Urothelium cell line (cell line): ENCODE measurements at regions not wholly inside any gene's neighbourhood (a gene's known extent, or its start where the extent isn't known, plus 50 kb on each side); places are given as distances from the start of the nearest gene placed in this dataset.

Experiments used
- DNase-seq: peaks from one replicate; pipeline ENCODE4 v3.0.0; 2011; ENCODE audit warnings: low spot score, mixed read lengths
- FAIRE-seq: peaks from 2 replicates; lab custom pipeline; 2011; peaks lifted over from hg19 to GRCh38; lab: Jason Lieb, UNC

DNA sequence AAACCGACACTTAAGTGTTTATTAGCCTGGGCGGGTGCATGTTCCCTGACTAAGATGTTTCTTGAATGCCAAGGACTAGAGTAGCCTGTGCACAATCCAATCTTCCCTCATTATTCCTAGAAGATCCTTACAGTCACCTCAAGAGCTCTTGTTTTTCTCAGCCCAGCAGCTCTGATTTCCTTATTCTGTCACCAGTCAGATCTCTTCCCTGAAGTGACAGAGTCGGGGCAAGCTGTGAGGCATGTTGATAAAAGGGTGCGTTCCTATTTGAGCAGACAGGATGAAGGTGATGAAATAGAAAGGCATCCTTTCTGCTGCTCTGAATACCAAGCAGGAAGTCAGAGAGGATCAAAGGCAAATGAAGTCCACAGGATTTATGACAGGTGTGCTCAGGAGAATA is 125.6 kb upstream of the MCTP2 start:
- peak; percentile 28 for DNase-seq
- FAIRE-seq, result no peak

DNA sequence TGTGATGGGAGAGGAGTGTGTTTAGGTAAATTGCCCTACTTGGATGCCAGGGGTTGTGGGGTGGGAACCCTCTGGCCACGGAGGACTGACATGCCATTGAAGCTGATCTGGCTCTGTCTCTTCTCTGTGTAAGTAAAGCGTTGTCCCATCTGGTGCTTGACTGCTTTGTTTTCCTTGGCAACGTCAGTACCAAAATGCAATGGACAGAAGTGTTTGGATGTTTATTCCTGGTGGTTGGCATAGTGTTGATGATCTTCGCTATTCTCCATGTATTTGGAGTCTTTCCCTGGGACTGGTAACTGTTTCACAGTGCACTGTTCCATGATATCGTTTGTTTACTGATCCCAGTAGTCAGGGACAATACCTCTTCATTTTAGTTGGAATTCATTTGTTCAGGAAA is 130.5 kb upstream of the MCTP2 start:
- no peak for DNase-seq
- FAIRE-seq, result peak; percentile 13

DNA sequence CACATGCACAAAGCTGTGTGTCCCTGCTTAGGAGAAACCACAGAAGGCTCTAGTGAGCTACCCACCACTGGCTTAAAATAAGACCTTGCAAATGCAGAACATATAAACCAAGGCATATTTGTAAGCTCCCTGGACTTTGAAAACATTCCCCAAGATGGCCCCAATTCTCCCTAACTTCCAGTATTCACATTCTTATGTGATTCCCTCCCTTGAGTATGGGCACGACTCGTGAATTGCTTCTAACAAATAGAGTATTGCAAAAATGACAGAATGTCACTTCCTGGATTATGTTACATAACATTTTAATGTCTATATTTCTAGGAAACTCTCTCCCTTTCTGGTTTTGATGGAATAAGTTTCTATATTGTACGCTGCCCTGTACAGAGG is 131.8 kb upstream of the MCTP2 start:
- FAIRE-seq, result no peak

DNA sequence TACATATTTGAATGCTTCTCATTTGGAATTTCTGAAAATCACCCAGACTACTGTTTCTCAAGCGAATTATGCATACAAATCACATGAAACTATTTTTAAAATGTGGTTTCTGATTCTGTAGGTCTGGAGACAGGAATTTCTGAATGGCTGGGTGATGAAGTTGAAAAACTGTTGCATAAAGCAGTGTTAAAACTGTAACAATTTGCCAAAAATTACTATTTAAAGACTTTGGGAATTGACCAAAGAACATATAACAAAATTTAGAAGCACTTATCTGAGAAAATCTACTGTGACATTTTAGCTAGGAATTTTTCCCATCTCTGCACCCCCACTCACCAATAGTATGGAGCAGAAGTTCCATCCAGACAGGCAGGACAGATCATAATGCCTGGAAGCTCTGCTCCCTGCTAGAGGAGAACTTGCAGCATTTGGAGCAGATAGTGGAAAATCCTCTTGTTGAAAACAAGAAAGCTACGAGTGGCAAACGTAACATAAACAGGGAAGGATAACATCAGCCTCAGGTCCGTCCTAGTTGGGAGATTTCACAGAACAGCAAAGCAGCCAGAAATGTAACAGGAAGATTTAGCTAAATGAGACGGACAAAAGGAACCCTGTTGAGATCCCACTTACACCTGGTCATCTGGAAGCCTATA is 132.3 kb upstream of the MCTP2 start:
- DNase-seq (no peak), FAIRE-seq (no peak)

More for the DNA sequence above, 131.8 kb upstream of the MCTP2 start:
- DNase-seq, result no peak

DNA sequence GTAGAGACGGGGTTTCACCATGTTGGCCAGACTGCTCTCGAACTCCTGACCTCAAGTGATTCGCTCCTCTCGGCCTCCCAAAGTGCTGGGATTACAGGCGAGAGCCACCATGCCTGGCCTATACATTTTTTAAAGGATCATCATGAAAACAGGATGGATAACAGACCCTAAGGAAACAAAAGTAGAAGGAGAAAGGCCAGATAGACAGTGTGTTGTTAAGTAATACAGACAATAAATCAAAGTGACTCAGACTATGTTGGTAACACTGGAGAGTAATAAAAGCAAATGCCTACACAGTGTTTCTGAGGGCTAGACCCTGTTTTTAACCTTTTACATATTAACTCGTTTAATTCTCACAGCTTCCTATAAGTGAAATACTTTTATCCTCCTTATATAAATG is 133.8 kb upstream of the MCTP2 start:
- no peak for FAIRE-seq
- DNase-seq, result no peak

DNA sequence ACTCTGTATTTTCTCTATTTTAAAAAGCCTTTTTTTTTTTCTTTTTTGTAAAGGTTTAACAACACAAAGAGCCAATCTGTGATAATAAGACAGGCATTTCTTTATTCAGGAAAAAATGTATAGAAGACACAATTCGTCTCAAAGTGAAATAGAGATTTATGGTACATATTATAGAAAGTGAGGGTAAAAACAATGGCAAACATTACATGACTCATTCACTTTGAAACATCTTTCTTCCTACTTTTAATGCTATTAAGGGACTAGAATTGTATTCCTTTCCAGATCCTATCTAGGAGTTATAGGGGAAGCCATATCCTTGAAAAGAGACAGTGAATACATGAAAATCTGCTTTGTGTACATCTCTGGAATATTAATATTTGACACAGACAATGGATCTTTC is 137.1 kb upstream of the MCTP2 start:
- FAIRE-seq, result no peak
- DNase-seq, result no peak

DNA sequence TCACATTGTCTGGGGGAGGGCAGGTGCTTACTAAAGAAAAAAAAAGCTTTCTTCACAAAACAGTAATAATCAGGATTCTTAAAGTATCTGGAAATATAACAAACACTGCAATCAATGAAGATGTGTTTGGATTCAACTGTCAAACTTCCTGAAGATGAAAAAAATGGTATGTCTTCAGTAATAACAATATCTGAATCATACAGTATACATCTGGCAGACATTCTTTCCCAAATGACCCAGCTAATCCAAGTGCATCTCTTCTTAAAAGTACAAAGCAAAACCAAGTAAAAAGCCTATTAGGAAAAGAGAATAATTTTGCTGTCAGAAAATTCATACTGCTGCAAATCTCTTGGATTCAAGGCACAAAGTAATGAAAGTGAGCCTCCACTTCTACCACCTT is 145.0 kb upstream of the MCTP2 start:
- no peak for DNase-seq
- FAIRE-seq, result no peak

DNA sequence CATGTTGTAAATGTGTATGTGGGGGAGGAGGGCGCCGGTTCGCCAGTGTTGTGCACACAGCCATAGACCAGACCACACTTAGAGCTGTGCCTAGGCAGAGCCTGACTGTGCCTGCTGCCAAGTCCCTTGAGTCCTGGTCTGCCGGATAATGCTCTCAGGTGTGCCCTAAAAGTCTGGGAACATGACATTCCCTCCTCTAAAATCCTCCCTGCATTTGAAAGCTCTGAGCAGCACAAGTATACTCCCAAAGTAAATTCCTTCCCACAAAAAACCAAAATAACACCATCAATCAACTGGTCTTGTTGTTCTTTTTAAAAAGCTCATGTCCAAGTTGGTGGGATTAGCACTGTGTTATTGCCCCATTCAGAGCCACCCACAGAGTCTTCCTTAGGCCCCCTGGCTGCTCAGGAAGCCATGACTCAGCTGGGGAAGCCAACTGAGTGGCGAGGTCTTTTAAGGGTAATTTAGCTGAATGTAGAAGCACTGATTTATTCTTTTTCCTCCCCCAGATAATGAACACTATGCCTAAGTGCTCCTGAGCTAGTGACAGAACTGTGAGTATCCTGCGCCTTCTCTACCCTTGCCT is 147.8 kb upstream of the MCTP2 start:
- DNase-seq (peak; percentile 21), FAIRE-seq (no peak)

DNA sequence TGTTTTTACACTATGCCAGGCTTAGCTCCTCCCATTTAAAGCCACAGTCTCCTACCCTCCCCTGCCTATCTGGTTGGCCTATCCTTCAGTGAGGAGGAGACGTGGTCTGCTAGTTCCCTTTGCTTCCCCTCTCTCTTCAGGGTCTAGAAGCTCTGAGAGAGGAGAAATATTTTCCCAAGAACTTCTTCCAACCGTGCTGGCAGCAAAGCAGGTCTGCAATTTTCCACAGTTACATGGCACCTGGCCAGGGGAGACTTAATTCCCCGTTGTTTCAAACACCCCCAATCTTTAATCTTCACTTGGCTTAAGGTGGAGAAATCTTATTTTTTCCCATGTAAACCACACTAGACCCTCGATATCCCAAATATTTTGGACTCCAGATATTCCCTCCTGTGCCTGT is 149.5 kb upstream of the MCTP2 start:
- FAIRE-seq (no peak), DNase-seq (no peak)

DNA sequence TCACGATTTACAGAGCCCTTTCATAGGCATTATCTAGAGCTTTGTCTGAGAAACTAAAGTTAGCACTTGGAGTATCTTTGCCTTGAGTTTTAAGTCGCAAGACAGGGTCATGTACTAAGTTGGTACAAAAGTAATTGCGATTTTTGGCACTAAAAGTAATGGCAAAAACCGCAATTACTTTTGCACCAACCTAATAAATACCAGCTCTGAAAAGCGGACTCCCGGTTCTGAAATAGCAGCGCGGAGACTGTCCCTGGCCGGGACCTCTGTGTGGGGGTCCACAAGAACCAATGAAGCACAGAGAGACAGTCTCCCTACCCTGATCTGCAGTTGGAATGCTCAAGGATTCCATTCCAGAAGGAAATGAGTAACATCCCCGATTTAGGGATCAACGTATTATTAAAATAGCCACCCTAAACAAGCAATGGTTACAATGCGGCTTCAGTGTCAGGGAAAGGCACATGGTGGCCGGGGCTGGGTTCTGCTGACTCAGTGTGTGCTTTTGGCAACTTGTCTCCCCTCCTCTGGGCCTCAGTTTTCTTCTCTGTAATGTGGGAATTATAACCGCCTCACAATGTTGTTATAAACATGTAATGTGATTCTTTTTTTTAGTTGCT is 150.3 kb upstream of the MCTP2 start:
- DNase-seq (no peak), FAIRE-seq (no peak)

DNA sequence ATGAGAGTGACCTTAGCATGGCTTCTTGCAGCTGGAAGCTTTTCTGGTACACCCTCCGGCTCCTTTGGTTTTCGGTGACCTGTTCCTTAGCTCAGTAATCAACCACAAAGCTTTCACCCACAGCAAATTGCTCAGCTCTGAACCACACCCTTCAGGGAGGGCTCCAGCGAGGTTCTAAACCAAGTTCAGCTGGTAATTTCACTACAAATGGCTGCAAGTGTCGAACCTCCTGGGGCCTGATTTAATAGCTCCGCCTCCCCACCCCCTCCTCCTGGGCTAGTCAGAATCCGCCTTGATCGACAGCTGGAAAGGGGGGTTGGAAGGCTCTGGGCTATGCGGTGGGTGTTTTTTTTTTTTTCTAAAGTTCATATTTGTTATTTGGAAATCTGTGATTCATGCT is 150.9 kb upstream of the MCTP2 start:
- peak; percentile 78 for DNase-seq
- no peak for FAIRE-seq

DNA sequence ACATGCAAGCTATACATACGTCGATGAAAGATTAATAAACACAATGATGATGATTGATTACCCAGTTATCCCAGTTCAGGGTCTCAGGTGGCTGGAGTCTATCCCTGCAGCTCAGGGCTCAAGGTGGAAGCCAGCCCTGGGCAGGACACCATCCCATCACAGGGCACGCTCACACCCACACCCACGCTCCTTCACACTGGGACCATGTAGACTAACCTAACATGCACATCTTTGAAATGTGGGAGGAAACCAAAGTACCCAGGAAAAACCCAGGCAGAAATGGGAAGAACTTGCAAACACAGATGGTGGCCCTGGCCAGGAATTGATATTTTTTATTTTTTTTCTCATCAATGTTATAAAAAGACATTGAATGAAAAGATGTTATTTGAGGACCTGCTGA is 151.4 kb upstream of the MCTP2 start:
- no peak for FAIRE-seq
- no peak for DNase-seq

DNA sequence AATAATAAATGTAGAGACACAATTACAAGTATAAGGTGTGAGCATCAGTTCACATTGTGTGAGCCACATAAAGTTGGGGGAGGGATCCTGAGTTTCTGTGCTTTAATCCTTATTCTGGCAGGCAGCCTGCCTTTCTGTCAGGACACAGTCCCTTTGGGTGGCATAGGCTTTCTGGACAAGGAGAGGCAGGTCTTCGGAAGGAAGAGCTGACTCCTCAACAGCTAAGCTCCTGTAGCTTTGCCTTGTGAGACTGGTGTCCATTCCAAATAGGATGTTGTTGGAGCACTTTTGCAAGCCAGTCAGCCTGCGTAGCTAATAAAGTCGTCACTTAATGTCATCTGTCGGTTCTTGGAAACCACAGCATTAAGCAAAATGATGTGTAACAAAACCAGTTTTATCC is 151.9 kb upstream of the MCTP2 start:
- DNase-seq (no peak), FAIRE-seq (no peak)

DNA sequence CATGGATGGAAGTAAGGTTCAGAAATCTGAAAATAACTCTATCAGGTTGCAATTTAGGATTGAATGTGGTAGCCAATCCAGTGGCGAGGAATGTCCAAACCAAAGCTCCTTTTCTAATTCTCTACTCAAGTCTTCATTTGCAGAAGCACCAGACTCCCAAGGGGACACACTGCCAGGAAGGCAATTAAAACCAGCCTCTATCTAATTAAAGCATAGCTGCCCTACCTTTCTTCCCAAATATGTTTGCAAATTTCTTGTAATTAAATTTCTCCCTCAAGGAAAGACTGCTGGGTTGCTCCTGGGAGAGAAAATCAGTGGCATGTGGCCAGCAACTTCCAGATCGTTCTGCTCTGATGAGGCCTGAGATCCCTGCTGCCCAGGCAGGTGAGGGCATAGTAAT is 153.4 kb upstream of the MCTP2 start:
- DNase-seq (no peak), FAIRE-seq (no peak)

DNA sequence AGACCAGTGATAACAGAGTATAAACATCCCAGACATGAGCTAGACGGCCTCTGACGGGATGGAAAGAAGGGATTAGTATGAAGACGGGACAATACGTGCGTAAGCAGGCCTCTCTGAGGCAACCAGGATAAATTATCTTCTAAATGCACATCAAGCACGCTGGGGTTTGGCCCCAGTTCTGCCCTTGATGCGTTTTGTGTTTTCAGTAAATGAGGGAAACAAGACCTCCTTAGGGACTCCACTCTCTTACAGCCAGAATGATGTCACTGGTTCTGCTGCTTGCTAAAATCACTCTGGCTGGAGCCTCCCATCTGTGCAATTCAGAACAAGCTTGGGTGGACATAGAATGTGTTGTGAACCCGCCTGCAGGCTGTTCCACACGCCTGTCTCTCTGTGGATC is 156.0 kb upstream of the MCTP2 start:
- no peak for FAIRE-seq
- no peak for DNase-seq

DNA sequence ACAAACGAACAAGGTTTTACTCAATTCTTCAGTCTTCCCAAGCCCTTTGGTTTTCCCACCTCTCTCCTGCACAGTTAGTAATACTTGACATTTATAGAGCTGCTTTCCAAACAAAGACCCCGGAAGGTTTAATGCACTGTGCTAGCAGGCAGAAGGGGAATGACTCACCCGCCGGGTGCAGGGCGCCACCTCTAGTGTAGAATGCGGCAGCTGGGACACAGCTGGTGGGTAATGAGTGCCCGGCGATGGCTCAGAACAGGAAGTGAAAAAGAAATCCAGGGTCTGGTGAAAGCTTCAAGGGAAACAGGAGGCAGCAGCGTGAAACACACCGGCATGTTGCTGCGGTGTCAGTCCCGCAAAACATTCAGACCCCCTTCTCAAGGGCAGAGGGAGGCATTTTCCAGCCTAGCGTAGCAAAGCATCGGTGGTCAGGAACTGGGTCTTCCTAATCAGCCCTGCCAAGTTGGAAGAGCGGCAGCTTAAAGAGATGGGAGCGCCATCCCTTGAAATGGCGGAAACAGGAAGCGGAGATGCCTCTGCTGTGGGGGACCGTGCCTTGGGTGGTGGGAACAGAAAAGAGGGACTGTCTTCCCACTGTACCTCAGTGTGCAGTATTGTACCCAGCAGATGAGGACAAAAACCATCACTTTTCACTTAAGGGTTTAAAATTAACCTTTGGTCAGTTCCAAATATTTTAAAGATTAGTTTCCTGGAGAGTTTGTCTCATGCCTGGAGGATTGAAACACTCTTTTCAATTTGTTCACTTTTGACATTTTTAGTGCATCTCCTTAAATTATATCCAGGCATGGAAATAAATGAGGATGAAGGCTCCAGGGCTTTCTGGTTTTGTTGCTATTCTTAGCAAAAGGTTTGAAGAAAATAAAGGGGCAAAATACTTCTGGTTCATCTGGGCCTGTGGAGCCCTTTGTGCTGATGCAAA is 160.7 kb upstream of the MCTP2 start:
- FAIRE-seq (peak; percentile 35), DNase-seq (peak; percentile 73)

DNA sequence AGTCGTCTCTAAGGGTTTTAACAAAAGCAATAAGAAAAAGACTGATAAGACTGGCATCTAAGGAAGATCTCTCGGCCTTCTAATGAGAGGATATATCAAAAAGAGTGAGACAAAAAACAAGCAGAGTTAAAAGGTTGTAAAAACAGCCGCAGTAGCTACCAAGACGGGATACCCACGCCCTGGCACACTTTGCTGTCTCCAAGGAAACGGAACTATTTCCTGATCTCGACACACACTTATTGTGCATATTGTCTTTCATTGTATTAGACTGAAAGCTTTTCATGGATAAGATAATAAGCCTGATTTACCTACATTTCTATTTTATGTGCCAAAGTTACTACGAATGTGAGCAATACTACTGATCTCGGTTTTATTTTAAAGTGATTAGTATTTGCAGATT is 161.5 kb upstream of the MCTP2 start:
- no peak for DNase-seq
- no peak for FAIRE-seq

DNA sequence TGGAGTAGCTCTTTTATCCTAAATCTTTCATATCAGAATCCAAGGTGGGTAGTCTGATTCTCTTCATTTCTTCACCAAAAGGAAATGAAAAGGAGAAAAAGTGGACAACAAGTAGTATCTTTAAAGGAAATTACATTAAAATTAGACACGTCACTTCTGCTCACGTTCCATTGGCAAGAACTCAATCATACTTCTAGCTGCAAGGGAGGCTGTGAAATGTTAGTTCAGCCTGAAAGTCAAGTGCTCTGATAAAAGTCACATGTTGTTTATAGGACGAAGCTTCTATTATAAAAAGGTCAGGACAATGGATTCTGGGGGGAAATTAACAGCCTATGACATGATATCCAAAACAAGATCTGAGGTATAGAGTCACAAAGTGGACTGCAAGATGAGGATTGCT is 164.6 kb upstream of the MCTP2 start:
- DNase-seq, result no peak
- FAIRE-seq, result no peak

DNA sequence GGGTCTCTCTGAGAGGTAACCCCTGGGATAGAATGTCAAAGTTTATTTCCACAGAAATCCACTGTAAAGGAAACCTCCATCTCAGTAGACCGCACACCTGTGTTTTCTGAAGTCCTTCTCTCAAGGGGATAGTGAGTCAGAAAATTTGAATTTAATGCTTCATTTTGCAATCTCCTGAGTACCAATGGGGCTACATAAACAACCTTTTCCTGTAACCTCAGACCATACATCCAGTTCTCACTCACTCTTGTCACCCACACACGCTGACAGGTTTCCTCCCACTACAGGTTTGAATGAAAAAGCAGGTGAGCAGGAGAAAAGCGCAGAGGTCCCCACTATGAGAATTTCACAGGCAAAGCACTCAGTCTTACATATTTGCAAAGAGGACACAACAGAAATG is 165.3 kb upstream of the MCTP2 start:
- FAIRE-seq (no peak), DNase-seq (no peak)

DNA sequence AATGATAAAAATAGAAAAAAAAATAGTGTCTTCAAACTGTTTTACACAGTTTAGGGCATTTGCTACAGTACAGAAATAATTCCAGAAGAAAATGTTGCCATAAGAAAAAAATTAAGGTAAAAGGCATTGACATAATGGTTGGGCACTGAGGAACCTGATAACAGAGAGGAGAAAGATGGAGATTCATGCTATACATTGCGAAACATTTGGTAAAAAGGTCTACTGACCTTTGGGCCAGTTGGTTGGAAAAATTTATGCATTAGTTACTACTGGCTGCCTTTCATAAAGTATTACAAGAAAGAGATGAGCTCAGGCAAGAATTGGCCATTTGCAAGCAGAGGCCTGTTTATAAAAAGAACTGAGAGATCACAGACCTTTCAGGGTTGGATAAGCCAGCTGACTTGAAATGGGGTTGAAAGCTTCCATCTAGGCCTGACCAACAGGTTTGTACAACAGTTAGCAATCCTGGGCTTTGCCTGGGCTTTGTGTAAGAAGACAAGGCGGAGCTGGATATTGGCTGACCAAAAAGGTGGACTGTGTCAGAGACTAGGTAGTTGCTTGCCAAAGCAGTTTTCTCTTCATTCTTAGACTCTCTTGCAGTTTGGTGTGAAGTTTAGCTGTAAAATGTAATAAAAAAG is 166.6 kb upstream of the MCTP2 start:
- FAIRE-seq (no peak), DNase-seq (no peak)

DNA sequence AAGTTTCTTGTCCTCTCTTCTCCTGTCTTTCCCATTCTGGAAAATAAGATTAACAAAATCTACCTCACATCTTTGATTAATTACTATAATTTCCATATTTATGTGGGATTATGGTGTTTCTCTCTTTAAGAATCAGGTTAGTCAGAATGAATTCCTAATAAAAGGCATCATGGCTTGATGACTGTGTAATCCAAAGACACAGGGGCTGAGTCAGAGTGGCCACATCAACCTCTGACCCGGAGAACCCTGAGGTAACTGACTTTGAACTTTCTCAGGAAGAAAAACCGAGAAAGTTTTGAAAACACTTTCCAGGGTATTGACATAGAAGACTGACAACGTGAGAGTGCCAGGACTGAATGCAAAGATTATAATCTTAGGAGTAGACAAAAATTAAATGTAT is 170.3 kb upstream of the MCTP2 start:
- FAIRE-seq, result no peak
- DNase-seq, result peak; percentile 31
